Neural cell (in vitro differentiated cells): ENCODE measurements at regions not wholly inside any gene's neighbourhood (a gene's known extent, or its start where the extent isn't known, plus 50 kb on each side); places are given as distances from the start of the nearest gene placed in this dataset.

Experiments
- EP300 ChIP-seq: fragments of 450-650 bp; conservative IDR thresholded peaks from 2 replicates; pipeline ENCODE4 v1.6.1; 2014; ENCODE audit warnings: antibody characterized with exemption, mild to moderate bottlenecking, moderate library complexity; ENCODE audit not compliant: poor library complexity, severe bottlenecking
- EZH2 ChIP-seq: fragments of 200-600, 300-800 bp; shearing (Covaris generic), sonication (generic); IDR thresholded peaks from 2 replicates; pipeline ENCODE4 v1.6.1; 2014; ENCODE audit warnings: antibody characterized with exemption, low read length, borderline replicate concordance, mild to moderate bottlenecking; ENCODE audit not compliant: insufficient read depth, poor library complexity, severe bottlenecking
- POLR2AphosphoS5 ChIP-seq: IDR thresholded peaks from 2 replicates; pipeline ENCODE4 v1.6.1; 2012
- TF ChIP-seq, protein P1 (sequence below): fragments of 450-650 bp; IDR thresholded peaks from 2 replicates; pipeline ENCODE4 v1.5.1; 2014; ENCODE audit warnings: antibody characterized with exemption, mild to moderate bottlenecking, moderate library complexity; ENCODE audit not compliant: poor library complexity, severe bottlenecking

DNA sequence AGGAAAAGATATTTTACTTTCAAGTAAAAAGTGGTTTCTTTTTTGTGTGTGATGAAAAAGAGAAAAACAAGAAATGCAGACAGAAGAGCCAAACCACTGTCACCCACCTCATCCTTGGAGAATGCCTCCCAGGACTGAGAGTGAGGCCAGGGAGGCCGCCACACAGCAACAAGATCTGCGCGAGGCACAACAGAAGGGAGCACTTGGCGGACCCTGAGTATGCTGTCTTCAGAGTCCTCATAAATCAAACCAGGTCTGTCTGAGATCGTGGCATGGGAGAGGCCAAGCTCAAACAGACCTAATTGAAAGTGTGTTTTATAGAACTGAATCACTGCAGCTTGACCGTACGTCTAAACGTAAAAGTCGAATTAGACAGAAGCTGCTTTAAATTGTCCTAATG lies 134.3 kb upstream of the VCX2 start:
- TF ChIP-seq EP300 (no peak), EZH2 (no peak), POLR2AphosphoS5 (no peak)
- TF ChIP-seq, protein P1, sequence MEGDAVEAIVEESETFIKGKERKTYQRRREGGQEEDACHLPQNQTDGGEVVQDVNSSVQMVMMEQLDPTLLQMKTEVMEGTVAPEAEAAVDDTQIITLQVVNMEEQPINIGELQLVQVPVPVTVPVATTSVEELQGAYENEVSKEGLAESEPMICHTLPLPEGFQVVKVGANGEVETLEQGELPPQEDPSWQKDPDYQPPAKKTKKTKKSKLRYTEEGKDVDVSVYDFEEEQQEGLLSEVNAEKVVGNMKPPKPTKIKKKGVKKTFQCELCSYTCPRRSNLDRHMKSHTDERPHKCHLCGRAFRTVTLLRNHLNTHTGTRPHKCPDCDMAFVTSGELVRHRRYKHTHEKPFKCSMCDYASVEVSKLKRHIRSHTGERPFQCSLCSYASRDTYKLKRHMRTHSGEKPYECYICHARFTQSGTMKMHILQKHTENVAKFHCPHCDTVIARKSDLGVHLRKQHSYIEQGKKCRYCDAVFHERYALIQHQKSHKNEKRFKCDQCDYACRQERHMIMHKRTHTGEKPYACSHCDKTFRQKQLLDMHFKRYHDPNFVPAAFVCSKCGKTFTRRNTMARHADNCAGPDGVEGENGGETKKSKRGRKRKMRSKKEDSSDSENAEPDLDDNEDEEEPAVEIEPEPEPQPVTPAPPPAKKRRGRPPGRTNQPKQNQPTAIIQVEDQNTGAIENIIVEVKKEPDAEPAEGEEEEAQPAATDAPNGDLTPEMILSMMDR, result no peak
